K562 (cell line): ENCODE measurements at regions not wholly inside any gene's neighbourhood (a gene's known extent, or its start where the extent isn't known, plus 50 kb on each side); places are given as distances from the start of the nearest gene placed in this dataset.

ENCODE experiments used
- CBFA2T2 ChIP-seq: fragments of 450-650 bp; conservative IDR thresholded peaks from 2 replicates; pipeline ENCODE4 v1.6.1; 2017; ENCODE audit warnings: mild to moderate bottlenecking
- CBX2 ChIP-seq: fragments of 200-600 bp; sonication (generic); IDR thresholded peaks from one replicate; pipeline ENCODE4 v1.6.1; 2012; ENCODE audit warnings: mild to moderate bottlenecking, low read length, inconsistent platforms; ENCODE audit not compliant: insufficient read depth, poor library complexity, severe bottlenecking
- CHD1 ChIP-seq: fragments of 200-600 bp; sonication (generic); IDR thresholded peaks from one replicate; pipeline ENCODE4 v1.6.1; 2012; ENCODE audit warnings: mild to moderate bottlenecking, moderate library complexity, low read length, inconsistent platforms
- CREM ChIP-seq: IDR thresholded peaks from 2 replicates; pipeline ENCODE4 v1.6.1; 2014; ENCODE audit warnings: antibody characterized with exemption, low read depth
- FOXK2 ChIP-seq, 2 experiments: fragments of 450-650 bp; IDR thresholded peaks in 1 of 2; conservative IDR thresholded peaks in 1 of 2; 2 replicates each; pipeline ENCODE4 v1.6.1; 2016; ENCODE audit warnings: low read depth in 2 of 2, mild to moderate bottlenecking in 1 of 2
- MAFF ChIP-seq: IDR thresholded peaks from 2 replicates; pipeline ENCODE4 v1.6.1; 2012; ENCODE audit warnings: low read length, improper control_type of control experiment
- MAFG ChIP-seq: fragments of 450-650 bp; conservative IDR thresholded peaks from 2 replicates; pipeline ENCODE4 v1.6.1; 2016; ENCODE audit warnings: missing genetic modification characterization, missing compliant biosample characterization
- MEF2A ChIP-seq: IDR thresholded peaks from 2 replicates; pipeline ENCODE4 v1.6.1; 2011; ENCODE audit warnings: low read depth, mild to moderate bottlenecking, low read length, moderate library complexity; ENCODE audit not compliant: control insufficient read depth
- OTX1 ChIP-seq: fragments of 450-650 bp; formaldehyde crosslinking; IDR thresholded peaks from 2 replicates; pipeline ENCODE4 v1.4.0; 2022; ENCODE audit warnings: mild to moderate bottlenecking
- RAD21 ChIP-seq, 2 experiments: fragments of 250-450 bp in 1 of 2; fragments of 450-650 bp in 1 of 2; sonication (Bioruptor Pico) in 1 of 2; formaldehyde crosslinking in 1 of 2; IDR thresholded peaks in 1 of 2; conservative IDR thresholded peaks in 1 of 2; 2 replicates each; pipeline versions ENCODE4 v1.4.0 to v1.8.0; 2020 to 2022; ENCODE audit warnings: mild to moderate bottlenecking in 2 of 2, moderate library complexity in 1 of 2
- RBM25 ChIP-seq: fragments of 200-400 bp; formaldehyde crosslinking; IDR thresholded peaks from 2 replicates; pipeline ENCODE4 v1.6.1; 2018; ENCODE audit warnings: low read length, low read depth, moderate library complexity; ENCODE audit not compliant: severe bottlenecking
- SIX5 ChIP-seq, 2 experiments: IDR thresholded peaks; 2 replicates each; pipeline ENCODE4 v1.6.1; 2011; ENCODE audit warnings: low read length in 2 of 2, borderline replicate concordance in 1 of 2, low read depth in 1 of 2, mild to moderate bottlenecking in 1 of 2, moderate library complexity in 1 of 2; ENCODE audit not compliant: insufficient read depth in 1 of 2
- SMAD1 ChIP-seq: fragments of 150-350 bp; IDR thresholded peaks from 2 replicates; pipeline ENCODE4 v1.6.1; 2014; ENCODE audit warnings: low read length, low read depth; ENCODE audit not compliant: partially characterized antibody
- TF ChIP-seq, protein P1 (sequence below): sonication (generic); formaldehyde crosslinking; IDR thresholded peaks from 2 replicates; pipeline ENCODE4 v1.8.0; 2022; ENCODE audit warnings: mild to moderate bottlenecking, missing genetic modification reagents

DNA sequence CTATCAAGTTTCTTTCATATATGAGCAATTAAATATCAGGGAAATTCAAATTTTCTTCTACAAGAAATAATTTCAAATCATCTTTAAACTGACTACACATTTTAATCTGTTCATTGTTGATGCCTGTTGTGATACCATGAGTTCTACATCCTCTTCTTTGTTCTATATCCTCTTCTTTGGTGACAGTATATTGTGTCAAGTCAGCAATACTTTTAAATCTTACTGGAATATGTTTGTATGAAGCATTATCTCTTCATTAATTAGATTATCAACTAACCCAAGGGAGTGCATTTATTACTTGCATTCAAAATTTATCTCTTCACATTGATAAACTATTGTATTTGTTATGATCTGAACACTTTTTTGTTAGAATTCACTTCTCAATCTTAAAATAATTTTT lies 275.0 kb upstream of the INTU start (continued):
- TF ChIP-seq RBM25 (no peak), CBX2 (no peak), SIX5 (IDR thresholded peaks at IDR 0.05; ENCODE audit: borderline replicate concordance in 1 of 2, insufficient read depth in 1 of 2, low read depth in 1 of 2, low read length in 2 of 2) (no peak), MEF2A (no peak), MAFF (peak; percentile 81), FOXK2 (conservative IDR thresholded peaks at IDR 0.05 in 1 of 2, IDR thresholded peaks at IDR 0.05 in 1 of 2; ENCODE audit: low read depth in 2 of 2) (no peak), CHD1 (no peak), RAD21 (CRISPR knock-in tag; conservative IDR thresholded peaks at IDR 0.05 in 1 of 2, IDR thresholded peaks at IDR 0.05 in 1 of 2) (no peak), MAFG (peak; percentile 58), OTX1 (CRISPR knock-in tag) (no peak), CREM (no peak), CBFA2T2 (no peak), SMAD1 (no peak)
- TF ChIP-seq, protein P1, sequence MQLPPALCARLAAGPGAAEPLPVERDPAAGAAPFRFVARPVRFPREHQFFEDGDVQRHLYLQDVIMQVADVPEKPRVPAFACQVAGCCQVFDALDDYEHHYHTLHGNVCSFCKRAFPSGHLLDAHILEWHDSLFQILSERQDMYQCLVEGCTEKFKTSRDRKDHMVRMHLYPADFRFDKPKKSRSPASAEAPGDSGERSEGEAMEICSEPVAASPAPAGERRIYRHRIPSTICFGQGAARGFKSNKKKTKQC, result no peak
